OCI-LY1 (cell line): ENCODE measurements at regions not wholly inside any gene's neighbourhood (a gene's known extent, or its start where the extent isn't known, plus 50 kb on each side); places are given as distances from the start of the nearest gene placed in this dataset.

Experiments used
- H2AFZ ChIP-seq: fragments of 200-600 bp; sonication (generic), shearing (Covaris generic); 2 replicates; pipeline ENCODE4 v1.6.0; 2014; ENCODE audit warnings: antibody characterized with exemption, mild to moderate bottlenecking, low read length
- H3F3A ChIP-seq: fragments of 200-600 bp; sonication (generic), shearing (Covaris generic); 2 replicates; pipeline ENCODE4 v1.6.0; 2014; ENCODE audit warnings: mild to moderate bottlenecking, antibody characterized with exemption, low read length, moderate library complexity; ENCODE audit not compliant: insufficient read depth
- H3K27ac ChIP-seq: fragments of 200-600 bp; sonication (generic); 2 replicates; pipeline ENCODE4 v1.5.1; 2014; ENCODE audit warnings: low read length, mixed run types, mild to moderate bottlenecking, low read depth; ENCODE audit not compliant: poor library complexity, severe bottlenecking
- H3K27me3 ChIP-seq: fragments of 200-600 bp; sonication (generic); 2 replicates; pipeline ENCODE4 v1.6.0; 2014; ENCODE audit warnings: antibody characterized with exemption, mild to moderate bottlenecking, low read length, moderate library complexity; ENCODE audit not compliant: insufficient read depth
- H3K36me3 ChIP-seq: fragments of 200-600 bp; sonication (generic); 2 replicates; pipeline ENCODE4 v1.6.1; 2014; ENCODE audit warnings: mild to moderate bottlenecking, antibody characterized with exemption, low read length, moderate library complexity, mixed read lengths; ENCODE audit not compliant: insufficient read depth
- H3K4me1 ChIP-seq: fragments of 200-600 bp; sonication (generic); 2 replicates; pipeline ENCODE4 v1.5.1; 2014; ENCODE audit warnings: mild to moderate bottlenecking, low read length, moderate library complexity; ENCODE audit not compliant: insufficient read depth, severe bottlenecking
- H3K4me2 ChIP-seq: fragments of 200-600 bp; sonication (generic), shearing (Covaris generic); 2 replicates; pipeline ENCODE4 v1.6.1; 2014; ENCODE audit warnings: low read length
- H3K4me3 ChIP-seq: fragments of 200-600 bp; sonication (generic); 2 replicates; pipeline ENCODE4 v1.5.1; 2014; ENCODE audit warnings: low read length, low read depth, mild to moderate bottlenecking, mixed read lengths; ENCODE audit not compliant: poor library complexity, severe bottlenecking
- H3K79me2 ChIP-seq: fragments of 200-600 bp; shearing (Covaris generic); 2 replicates; pipeline ENCODE4 v1.6.1; 2016; ENCODE audit warnings: mixed run types, low read length, mixed read lengths; ENCODE audit not compliant: insufficient read depth
- H3K9ac ChIP-seq: fragments of 200-600 bp; sonication (generic), shearing (Covaris generic); 2 replicates; pipeline ENCODE4 v1.6.1; 2014; ENCODE audit warnings: mild to moderate bottlenecking, low read length, mixed read lengths
- H3K9me2 ChIP-seq: fragments of 200-600 bp; sonication (generic), shearing (Covaris generic); 2 replicates; pipeline ENCODE4 v1.6.1; 2014; ENCODE audit warnings: low read depth, mild to moderate bottlenecking, low read length, mixed read lengths
- H3K9me3 ChIP-seq: fragments of 200-600 bp; shearing (Covaris generic); 2 replicates; pipeline ENCODE4 v1.6.1; 2014; ENCODE audit warnings: low read length, mixed read lengths
- H4K20me1 ChIP-seq: fragments of 200-600 bp; sonication (generic), shearing (Covaris generic); 2 replicates; pipeline ENCODE4 v1.6.0; 2016; ENCODE audit warnings: mild to moderate bottlenecking, low read length; ENCODE audit not compliant: insufficient read depth
- EZH2 ChIP-seq: fragments of 200-600 bp; sonication (generic), shearing (Covaris generic); IDR thresholded peaks from 2 replicates; pipeline ENCODE4 v1.8.0; 2017; ENCODE audit warnings: borderline replicate concordance, mixed run types, mild to moderate bottlenecking, antibody characterized with exemption, low read length, moderate library complexity, mixed read lengths
- TF ChIP-seq, protein P1 (sequence below): fragments of 200-600 bp; sonication (generic), shearing (Covaris generic); IDR thresholded peaks from 2 replicates; pipeline ENCODE4 v1.5.1; 2017; ENCODE audit warnings: mild to moderate bottlenecking, antibody characterized with exemption, low read length, moderate library complexity, mixed read lengths

- H3K27me3 ChIP-seq, result no peaks in the 10 kb centered on the region
- H3K27ac ChIP-seq, result no peak overlapping the region
- H4K20me1 ChIP-seq, result no peaks in the 10 kb centered on the region
- no peaks in the 10 kb centered on the region for H3K4me1 ChIP-seq
- no peak for TF ChIP-seq EZH2
- TF ChIP-seq, protein P1, sequence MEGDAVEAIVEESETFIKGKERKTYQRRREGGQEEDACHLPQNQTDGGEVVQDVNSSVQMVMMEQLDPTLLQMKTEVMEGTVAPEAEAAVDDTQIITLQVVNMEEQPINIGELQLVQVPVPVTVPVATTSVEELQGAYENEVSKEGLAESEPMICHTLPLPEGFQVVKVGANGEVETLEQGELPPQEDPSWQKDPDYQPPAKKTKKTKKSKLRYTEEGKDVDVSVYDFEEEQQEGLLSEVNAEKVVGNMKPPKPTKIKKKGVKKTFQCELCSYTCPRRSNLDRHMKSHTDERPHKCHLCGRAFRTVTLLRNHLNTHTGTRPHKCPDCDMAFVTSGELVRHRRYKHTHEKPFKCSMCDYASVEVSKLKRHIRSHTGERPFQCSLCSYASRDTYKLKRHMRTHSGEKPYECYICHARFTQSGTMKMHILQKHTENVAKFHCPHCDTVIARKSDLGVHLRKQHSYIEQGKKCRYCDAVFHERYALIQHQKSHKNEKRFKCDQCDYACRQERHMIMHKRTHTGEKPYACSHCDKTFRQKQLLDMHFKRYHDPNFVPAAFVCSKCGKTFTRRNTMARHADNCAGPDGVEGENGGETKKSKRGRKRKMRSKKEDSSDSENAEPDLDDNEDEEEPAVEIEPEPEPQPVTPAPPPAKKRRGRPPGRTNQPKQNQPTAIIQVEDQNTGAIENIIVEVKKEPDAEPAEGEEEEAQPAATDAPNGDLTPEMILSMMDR, result no peak
- no peak overlapping the region for H2AFZ ChIP-seq
- no peak overlapping the region for H3K4me3 ChIP-seq
- no peaks in the 10 kb centered on the region for H3K9me2 ChIP-seq
- H3K9me3 ChIP-seq, result 0 out of 2 replicates have a peak, but pooled peaks cover 5% of the 10 kb centered on the region
- H3K79me2 ChIP-seq, result no peaks in the 10 kb centered on the region
- H3K9ac ChIP-seq, result no peak overlapping the region
- H3F3A ChIP-seq, result no peaks in the 10 kb centered on the region
- H3K4me2 ChIP-seq, result no peak overlapping the region
- no peaks in the 10 kb centered on the region for H3K36me3 ChIP-seq
Observed at GRCh38 chr5:117713585-117714198, 1139.1 kb upstream of the SEMA6A start.

DNA sequence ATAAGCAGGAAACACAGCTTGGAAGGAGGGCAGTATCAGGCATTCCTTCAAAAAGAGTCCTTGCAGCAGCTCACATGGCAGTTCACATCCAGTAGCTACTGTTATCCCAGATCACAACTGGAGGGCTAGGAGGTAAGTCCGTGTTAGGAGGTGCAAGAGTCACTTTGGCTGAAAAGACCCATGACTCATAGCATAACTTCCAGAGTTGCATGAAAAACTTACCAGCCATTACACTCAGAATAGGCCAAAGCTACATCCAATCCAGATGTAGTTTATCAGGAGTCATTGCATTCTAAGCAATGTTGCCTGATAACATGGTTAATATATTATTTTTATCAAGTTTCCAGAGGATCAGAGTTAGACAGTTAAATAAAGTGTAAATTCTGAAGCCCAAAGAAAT is 1126.4 kb upstream of the SEMA6A start:
- H3K27me3 ChIP-seq, result no peaks in the 10 kb centered on the region
- no peaks in the 10 kb centered on the region for H3K79me2 ChIP-seq
- H3K4me1 ChIP-seq, result no peaks in the 10 kb centered on the region
- no peaks in the 10 kb centered on the region for H4K20me1 ChIP-seq
- TF ChIP-seq, protein P1, result no peak
- TF ChIP-seq EZH2, result no peak
- H3K9me3 ChIP-seq, result no peaks in the 10 kb centered on the region
- H3K9ac ChIP-seq, result no peak overlapping the region
- no peaks in the 10 kb centered on the region for H3F3A ChIP-seq
- no peak overlapping the region for H3K4me3 ChIP-seq
- no peak overlapping the region for H3K27ac ChIP-seq
- no peak overlapping the region for H3K4me2 ChIP-seq
- no peaks in the 10 kb centered on the region for H3K9me2 ChIP-seq
- H2AFZ ChIP-seq, result no peak overlapping the region
- H3K36me3 ChIP-seq, result no peaks in the 10 kb centered on the region

DNA sequence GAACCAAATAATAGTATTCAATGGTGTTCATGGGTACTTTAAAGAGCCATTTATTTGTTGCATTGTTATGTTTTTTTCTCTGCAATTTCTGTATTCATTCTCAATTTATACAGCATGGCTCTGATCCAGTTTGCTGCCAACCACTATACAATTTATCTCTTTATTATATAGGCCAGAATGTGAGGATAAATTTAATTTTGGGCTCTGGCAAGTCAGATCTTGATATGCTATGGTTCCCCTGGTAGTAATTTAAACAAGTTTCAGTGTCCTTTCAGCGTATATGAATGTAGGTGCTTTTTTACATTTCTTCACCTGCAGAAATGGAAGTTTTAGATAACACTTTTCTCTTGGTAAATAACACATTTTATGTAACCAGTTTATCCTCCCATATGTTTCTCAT is 1118.0 kb upstream of the SEMA6A start:
- no peak for TF ChIP-seq EZH2
- TF ChIP-seq, protein P1, result no peak
- H3K9ac ChIP-seq, result no peak overlapping the region
- H4K20me1 ChIP-seq, result no peaks in the 10 kb centered on the region

More for the DNA sequence above, 1118.0 kb upstream of the SEMA6A start:
- Histone ChIP-seq H2AFZ (no peak overlapping the region), H3K4me1 (no peaks in the 10 kb centered on the region), H3K27ac (no peak overlapping the region), H3K36me3 (no peaks in the 10 kb centered on the region), H3K9me2 (no peaks in the 10 kb centered on the region), H3K4me3 (no peak overlapping the region), H3F3A (no peaks in the 10 kb centered on the region), H3K27me3 (no peaks in the 10 kb centered on the region), H3K4me2 (no peak overlapping the region), H3K79me2 (no peaks in the 10 kb centered on the region), H3K9me3 (no peaks in the 10 kb centered on the region)
